H1 (cell line): ENCODE measurements at regions not wholly inside any gene's neighbourhood (a gene's known extent, or its start where the extent isn't known, plus 50 kb on each side); places are given as distances from the start of the nearest gene placed in this dataset.

Experiments
- CTCF ChIA-PET: fragments of 300-600 bp; sonication (Branson Sonifier 250); formaldehyde crosslinking; loops from one replicate; lab custom pipeline; 2021; ENCODE audit not compliant: partially characterized antibody; lab: Charles Lee
- POLR2A ChIA-PET: fragments of 300-600 bp; sonication (Branson Sonifier 250); formaldehyde crosslinking; loops from one replicate; lab custom pipeline; 2021; ENCODE audit warnings: inconsistent platforms; ENCODE audit not compliant: partially characterized antibody; lab: Charles Lee
- DNase-seq, 2 experiments: peaks; one replicate each; pipeline versions ENCODE4 v3.0.0 to v3.0.0-alpha.2; 2010 to 2022; ENCODE audit warnings: low spot score in 2 of 2, low read depth in 1 of 2, mixed read lengths in 1 of 2
- FAIRE-seq: peaks from 2 replicates; lab custom pipeline; 2011; peaks lifted over from hg19 to GRCh38; lab: Jason Lieb, UNC
- H2AFZ ChIP-seq: 2 replicates; pipeline ENCODE4 v1.8.1; 2012; ENCODE audit warnings: low read length, inconsistent platforms
- H2AK5ac ChIP-seq: 2 replicates; pipeline ENCODE4 v1.6.1; 2013; ENCODE audit warnings: low read depth, low read length
- H2BK120ac ChIP-seq: replicated peaks from 2 replicates; pipeline ENCODE3; 2013; ENCODE audit warnings: low read depth, low read length, inconsistent platforms
- H2BK12ac ChIP-seq: 2 replicates; pipeline ENCODE4 v1.6.1; 2013; ENCODE audit warnings: low read depth, low read length
- H2BK15ac ChIP-seq: 2 replicates; pipeline ENCODE4 v1.6.1; 2013; ENCODE audit warnings: low read length
- H2BK20ac ChIP-seq: 2 replicates; pipeline ENCODE4 v1.6.1; 2013; ENCODE audit warnings: low read length
- H2BK5ac ChIP-seq: 2 replicates; pipeline ENCODE4 v1.6.1; 2013; ENCODE audit warnings: low read depth, low read length
- H3K14ac ChIP-seq: 2 replicates; pipeline ENCODE4 v1.6.1; 2013; ENCODE audit warnings: inconsistent platforms; ENCODE audit not compliant: insufficient read length
- H3K18ac ChIP-seq: 2 replicates; pipeline ENCODE4 v1.6.1; 2013; ENCODE audit warnings: low read length; ENCODE audit errors: extremely low read depth
- H3K23ac ChIP-seq: 2 replicates; pipeline ENCODE4 v1.6.1; 2013; ENCODE audit warnings: inconsistent platforms; ENCODE audit not compliant: insufficient read length
- H3K23me2 ChIP-seq: 2 replicates; pipeline ENCODE4 v1.6.1; 2013; ENCODE audit warnings: low read depth, low read length
- H3K27ac ChIP-seq: 2 replicates; pipeline ENCODE4 v1.6.1; 2011; ENCODE audit warnings: low read depth, low read length, inconsistent platforms
- H3K27me3 ChIP-seq, 4 experiments: replicated peaks in 1 of 4; 1 replicate in 1 of 4; 2 replicates in 3 of 4; pipeline versions ENCODE4 v1.6.1 to v1.8.1; 2011 to 2013; ENCODE audit warnings: low read length in 3 of 4, mild to moderate bottlenecking in 3 of 4, inconsistent platforms in 2 of 4, mixed read lengths in 2 of 4, moderate library complexity in 1 of 4; ENCODE audit not compliant: control insufficient read depth in 3 of 4, insufficient read depth in 3 of 4; ENCODE audit errors: extremely low read depth in 1 of 4
- H3K36me3 ChIP-seq, 4 experiments: 2 replicates each; pipeline versions ENCODE4 v1.6.1 to v1.8.1; 2011 to 2013; ENCODE audit warnings: mild to moderate bottlenecking in 4 of 4, low read length in 3 of 4, moderate library complexity in 2 of 4, control low read depth in 1 of 4, inconsistent platforms in 1 of 4; ENCODE audit not compliant: insufficient read depth in 4 of 4, control insufficient read depth in 2 of 4
- H3K4ac ChIP-seq: replicated peaks from 2 replicates; pipeline ENCODE3; 2013; ENCODE audit warnings: low read length, low read depth, mixed read lengths, inconsistent platforms; ENCODE audit not compliant: insufficient read length
- H3K4me1 ChIP-seq, 4 experiments: replicated peaks in 1 of 4; 1 replicate in 1 of 4; 2 replicates in 3 of 4; pipeline versions ENCODE4 v1.6.1 to v1.8.1; 2011 to 2013; ENCODE audit warnings: low read length in 3 of 4, inconsistent platforms in 2 of 4, mixed read lengths in 1 of 4; ENCODE audit not compliant: insufficient read depth in 4 of 4, control insufficient read depth in 3 of 4
- H3K4me2 ChIP-seq, 2 experiments: 2 replicates each; pipeline versions ENCODE4 v1.6.1 to v1.8.1; 2011 to 2013; ENCODE audit warnings: low read depth in 2 of 2, low read length in 2 of 2, control low read depth in 1 of 2, inconsistent platforms in 1 of 2, mild to moderate bottlenecking in 1 of 2; ENCODE audit not compliant: insufficient read depth in 1 of 2
- H3K4me3 ChIP-seq, 4 experiments: fragments of 200-600, 300-600 bp in 1 of 4; sonication (generic), shearing (Covaris generic), sonication (Bioruptor Twin) in 1 of 4; 2 replicates each; pipeline versions ENCODE4 v1.5.1 to v1.8.1; 2011 to 2016; ENCODE audit warnings: low read length in 4 of 4, low read depth in 3 of 4, control low read depth in 2 of 4, inconsistent platforms in 2 of 4, mild to moderate bottlenecking in 2 of 4, mixed read lengths in 1 of 4, moderate library complexity in 1 of 4; ENCODE audit not compliant: insufficient read depth in 2 of 4; ENCODE audit errors: extremely low read depth in 1 of 4
- H3K56ac ChIP-seq: replicated peaks from 2 replicates; pipeline ENCODE3; 2013; ENCODE audit warnings: low read depth, mild to moderate bottlenecking, mixed read lengths, low read length, inconsistent platforms; ENCODE audit not compliant: insufficient read length
- H3K79me1 ChIP-seq: 2 replicates; pipeline ENCODE4 v1.6.1; 2013; ENCODE audit warnings: low read depth, low read length, control low read depth
- H3K79me2 ChIP-seq, 2 experiments: 2 replicates each; pipeline versions ENCODE4 v1.6.1 to v1.8.1; 2012 to 2013; ENCODE audit warnings: low read length in 2 of 2, mild to moderate bottlenecking in 2 of 2, inconsistent platforms in 1 of 2; ENCODE audit not compliant: insufficient read depth in 2 of 2, control insufficient read depth in 1 of 2
- H3K9ac ChIP-seq, 4 experiments: replicated peaks in 1 of 4; 1 replicate in 1 of 4; 2 replicates in 3 of 4; pipeline versions ENCODE4 v1.6.1 to v1.8.1; 2011 to 2013; ENCODE audit warnings: low read depth in 3 of 4, low read length in 3 of 4, control low read depth in 2 of 4, mild to moderate bottlenecking in 2 of 4, moderate library complexity in 2 of 4, inconsistent platforms in 1 of 4; ENCODE audit errors: extremely low read depth in 1 of 4
- H3K9me3 ChIP-seq, 2 experiments: 2 replicates each; pipeline versions ENCODE4 v1.6.1 to v1.8.1; 2012 to 2013; ENCODE audit warnings: mild to moderate bottlenecking in 2 of 2, moderate library complexity in 2 of 2, control low read depth in 1 of 2, inconsistent platforms in 1 of 2, low read depth in 1 of 2, low read length in 1 of 2, mixed read lengths in 1 of 2; ENCODE audit not compliant: insufficient read depth in 2 of 2
- H4K20me1 ChIP-seq, 2 experiments: replicated peaks in 1 of 2; 2 replicates each; pipeline versions ENCODE3 to v1.8.1; 2011 to 2013; ENCODE audit warnings: inconsistent platforms in 2 of 2, low read length in 2 of 2, mild to moderate bottlenecking in 1 of 2; ENCODE audit not compliant: insufficient read depth in 2 of 2, control insufficient read depth in 1 of 2
- H4K5ac ChIP-seq: 2 replicates; pipeline ENCODE4 v1.6.1; 2013; ENCODE audit warnings: low read length, low read depth, mixed read lengths, inconsistent platforms; ENCODE audit not compliant: insufficient read length
- H4K8ac ChIP-seq: 2 replicates; pipeline ENCODE4 v1.8.0; 2013; ENCODE audit warnings: mild to moderate bottlenecking, moderate library complexity, low read length, inconsistent platforms; ENCODE audit not compliant: insufficient read depth; ENCODE audit errors: extremely low read depth
- H4K91ac ChIP-seq: replicated peaks from 2 replicates; pipeline ENCODE3; 2013; ENCODE audit warnings: low read length, mixed read lengths, inconsistent platforms; ENCODE audit not compliant: insufficient read length
- BCL11A ChIP-seq, 2 experiments: IDR thresholded peaks; one replicate each; pipeline ENCODE4 v1.6.1; 2011; ENCODE audit warnings: low read depth in 2 of 2, low read length in 2 of 2, mild to moderate bottlenecking in 2 of 2
- BRCA1 ChIP-seq: IDR thresholded peaks from 2 replicates; pipeline ENCODE4 v1.6.1; 2012; ENCODE audit warnings: low read depth, low read length, improper control_type of control experiment
- CBX5 ChIP-seq: fragments of 300-800, 300-1000 bp; sonication (generic); IDR thresholded peaks from 2 replicates; pipeline ENCODE4 v1.7.1; 2016; ENCODE audit warnings: antibody characterized with exemption, low read length, low read depth
- EZH2 ChIP-seq: fragments of 200-600 bp; sonication (generic); IDR thresholded peaks from 2 replicates; pipeline ENCODE4 v1.7.1; 2012; ENCODE audit warnings: low read depth, mild to moderate bottlenecking, moderate library complexity, low read length, inconsistent platforms; ENCODE audit not compliant: severe bottlenecking
- FOSL1 ChIP-seq: IDR thresholded peaks from 2 replicates; pipeline ENCODE4 v1.6.1; 2011; ENCODE audit warnings: mild to moderate bottlenecking, low read depth, low read length, moderate library complexity; ENCODE audit not compliant: insufficient read depth
- JUN ChIP-seq: IDR thresholded peaks from 2 replicates; pipeline ENCODE4 v1.6.1; 2011; ENCODE audit warnings: low read depth, mild to moderate bottlenecking, improper control_type of control experiment, low read length
- KDM4A ChIP-seq: IDR thresholded peaks from one replicate; pipeline ENCODE4 v1.7.1; 2012; ENCODE audit warnings: low read depth, mild to moderate bottlenecking, moderate library complexity, low read length, inconsistent platforms; ENCODE audit not compliant: severe bottlenecking
- NANOG ChIP-seq: IDR thresholded peaks from 2 replicates; pipeline ENCODE4 v1.6.1; 2011; ENCODE audit warnings: low read length, low read depth, mild to moderate bottlenecking, inconsistent platforms; ENCODE audit not compliant: insufficient read depth, poor library complexity, severe bottlenecking
- POLR2AphosphoS5 ChIP-seq: IDR thresholded peaks from 2 replicates; pipeline ENCODE4 v1.6.1; 2011; ENCODE audit warnings: low read depth, low read length
- RFX5 ChIP-seq: IDR thresholded peaks from 2 replicates; pipeline ENCODE4 v1.6.1; 2011; ENCODE audit warnings: low read depth, low read length, improper control_type of control experiment, borderline replicate concordance
- RXRA ChIP-seq: IDR thresholded peaks from 2 replicates; pipeline ENCODE4 v1.6.1; 2011; ENCODE audit warnings: low read depth, mild to moderate bottlenecking, low read length, moderate library complexity; ENCODE audit not compliant: insufficient read depth
- ZNF274 ChIP-seq: IDR thresholded peaks from 2 replicates; pipeline ENCODE4 v1.7.0; 2012; ENCODE audit warnings: low read length, borderline replicate concordance; ENCODE audit errors: extremely low read depth
- WGBS, 2 experiments: shearing (Covaris generic) in 1 of 2; methylation state at CpG; one replicate each; pipeline versions ENCODE4 v1.1.6 to v1.1.7; 2013 to 2015; ENCODE audit warnings: low lambda C conversion rate in 2 of 2, mixed read lengths in 2 of 2, inconsistent platforms in 1 of 2, low coverage in 1 of 2, missing lambda C conversion rate in 1 of 2; ENCODE audit not compliant: insufficient replicate concordance in 2 of 2, insufficient coverage in 1 of 2, insufficient read length in 1 of 2; ENCODE audit errors: extremely low coverage in 1 of 2, missing lambda C conversion rate in 1 of 2; 5-methylcytosine and 5-hydroxymethylcytosine counted together

DNA sequence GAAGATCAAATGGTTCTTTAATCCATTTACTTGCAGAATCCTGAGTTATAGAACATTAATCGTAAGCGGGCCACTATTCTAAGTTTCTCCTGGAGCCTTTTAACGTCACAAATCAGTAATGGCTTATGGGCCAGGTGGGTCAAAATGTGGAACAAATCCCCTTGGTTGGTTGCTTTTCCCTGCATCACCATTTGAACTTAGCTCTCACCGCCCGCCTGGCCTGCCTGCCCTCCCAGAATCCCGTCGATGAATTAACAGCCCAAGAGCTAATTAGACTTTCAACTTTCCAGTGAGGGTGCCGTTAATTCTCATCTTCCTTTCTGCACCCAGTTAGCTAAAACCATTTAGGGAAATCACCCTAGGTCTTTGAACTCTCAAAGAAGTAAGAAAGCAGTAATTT is 205.5 kb downstream of the RNF152 start:
- Histone ChIP-seq H4K5ac (no peak overlapping the region), H2BK120ac (no peak overlapping the region), H3K9ac (no peak overlapping the region), H3K36me3 (no peaks in the 10 kb centered on the region), H3K27me3 (no peaks in the 10 kb centered on the region), H2BK12ac (no peak overlapping the region), H3K23me2 (no peaks in the 10 kb centered on the region), H4K8ac (no peak overlapping the region), H3K23ac (no peak overlapping the region), H3K56ac (no peak overlapping the region), H2AFZ (no peak overlapping the region), H3K27ac (no peak overlapping the region), H3K79me2 (no peaks in the 10 kb centered on the region), H2BK5ac (no peak overlapping the region), H2BK15ac (no peak overlapping the region), H2AK5ac (no peak overlapping the region), H3K4me3 (no peak overlapping the region), H3K4me1 (no peaks in the 10 kb centered on the region), H4K20me1 (no peaks in the 10 kb centered on the region), H3K4me2 (no peak overlapping the region), H3K79me1 (no peaks in the 10 kb centered on the region), H3K4ac (no peak overlapping the region), H3K9me3 (no peaks in the 10 kb centered on the region), H4K91ac (no peak overlapping the region), H2BK20ac (no peak overlapping the region), H3K14ac (no peak overlapping the region), H3K18ac (no peak overlapping the region)
- no peak for DNase-seq
- no peak for TF ChIP-seq JUN
- no peak for TF ChIP-seq FOSL1
- TF ChIP-seq BRCA1 = no peak
- TF ChIP-seq RFX5 = no peak
- no peak for TF ChIP-seq RXRA
- no peak for TF ChIP-seq ZNF274
- no peak for TF ChIP-seq NANOG
- TF ChIP-seq KDM4A = no peak
- no peak for TF ChIP-seq EZH2
- no peak for TF ChIP-seq POLR2AphosphoS5
- no peak for TF ChIP-seq BCL11A (IDR thresholded peaks at IDR 0.05; ENCODE audit: low read depth in 2 of 2, low read length in 2 of 2)
- TF ChIP-seq CBX5 = no peak
- no peak for FAIRE-seq
- ChIA-PET CTCF (no interaction called here), POLR2A (no interaction called here)
- 94% methylated on average over 8 of the region's 8 CpGs; no CpG with 5 or more reads in 1 of the 2 experiments for WGBS, 2 experiments
